ENCODE measurements at regions not wholly inside any gene's neighbourhood (a gene's known extent, or its start where the extent isn't known, plus 50 kb on each side); places are given as distances from the start of the nearest gene placed in this dataset.
"Not testable (repeated sequence)": the region's sequence is repeated elsewhere in the genome, so short reads cannot be mapped to it uniquely, and the experiment has no call there.

DNA sequence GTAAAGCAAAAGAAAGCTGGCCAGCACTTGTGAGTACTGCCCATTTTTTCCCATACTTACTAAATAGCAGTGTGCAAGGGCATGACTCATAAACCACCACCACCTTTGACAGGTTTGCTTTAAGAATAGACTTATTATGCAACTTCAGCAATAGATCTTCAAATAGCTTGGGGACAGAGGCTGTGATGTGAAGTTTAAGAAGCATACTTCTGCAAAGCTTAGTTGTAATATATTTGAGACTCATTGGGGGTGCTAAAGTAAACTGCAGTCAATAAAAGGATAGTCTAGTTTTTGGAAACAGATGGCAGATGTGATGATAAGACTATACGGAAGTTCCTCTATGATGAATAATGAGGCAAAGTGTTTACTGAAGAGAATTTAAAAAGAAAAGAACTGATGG lies 210.0 kb downstream of the PLA2G4A start:
- no peak for DNase-seq

DNA sequence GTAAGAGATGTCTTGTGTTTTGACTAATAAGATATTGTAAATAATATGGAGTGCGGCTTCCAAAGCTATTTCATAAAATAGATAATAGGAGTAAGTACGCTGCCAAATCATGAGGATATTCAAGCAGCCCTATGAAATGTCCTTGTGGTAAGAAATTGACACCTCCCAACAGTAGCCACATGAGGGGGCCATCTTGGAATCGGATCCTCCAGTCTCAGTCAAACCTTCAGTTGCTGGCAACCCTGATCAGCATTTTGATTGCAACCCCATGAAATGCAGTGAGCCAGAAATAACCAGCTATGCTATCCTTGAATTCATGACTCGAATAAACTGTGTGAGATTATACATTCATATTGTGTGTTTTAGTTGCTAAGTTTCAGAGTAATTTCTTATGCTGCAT lies 212.4 kb downstream of the PLA2G4A start:
- no peak for DNase-seq

DNA sequence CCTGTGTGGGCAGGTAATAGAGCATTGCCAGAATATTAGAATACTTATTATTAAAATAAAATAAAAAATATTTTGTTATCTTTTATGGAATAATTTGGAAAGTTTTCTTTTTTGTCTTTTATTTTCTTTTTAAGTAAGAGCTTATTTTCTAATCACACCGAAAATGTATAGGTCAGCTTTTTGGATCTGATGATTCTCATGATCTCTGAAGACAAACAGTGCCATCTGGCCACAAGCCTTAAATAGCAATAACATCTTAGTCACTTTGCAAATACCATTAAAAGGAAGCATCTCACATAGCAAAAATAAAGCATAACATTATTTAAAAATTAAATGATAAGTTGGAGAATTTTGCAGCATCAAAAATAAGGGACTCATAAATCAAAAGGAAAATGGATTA lies 213.8 kb downstream of the PLA2G4A start:
- no peak for DNase-seq

DNA sequence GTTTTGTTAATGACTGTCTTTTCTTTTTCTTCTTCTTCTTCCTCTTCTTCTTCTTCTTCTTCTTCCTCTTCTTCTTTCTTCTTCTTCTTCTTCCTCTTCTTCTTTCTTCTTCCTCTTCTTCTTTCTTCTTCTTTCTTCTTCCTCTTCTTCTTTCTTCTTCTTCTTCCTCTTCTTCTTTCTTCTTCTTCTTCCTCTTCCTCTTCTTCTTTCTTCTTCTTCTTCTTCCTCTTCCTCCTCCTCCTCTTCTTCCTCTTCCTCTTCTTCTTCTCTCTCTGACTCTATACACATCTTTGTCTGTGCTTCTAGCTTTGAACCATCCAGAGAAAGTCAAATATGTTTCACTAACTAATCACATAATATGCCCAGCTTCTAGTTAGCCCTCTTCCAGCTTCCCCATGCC lies 214.7 kb downstream of the PLA2G4A start:
- not testable (repeated sequence) for DNase-seq

DNA sequence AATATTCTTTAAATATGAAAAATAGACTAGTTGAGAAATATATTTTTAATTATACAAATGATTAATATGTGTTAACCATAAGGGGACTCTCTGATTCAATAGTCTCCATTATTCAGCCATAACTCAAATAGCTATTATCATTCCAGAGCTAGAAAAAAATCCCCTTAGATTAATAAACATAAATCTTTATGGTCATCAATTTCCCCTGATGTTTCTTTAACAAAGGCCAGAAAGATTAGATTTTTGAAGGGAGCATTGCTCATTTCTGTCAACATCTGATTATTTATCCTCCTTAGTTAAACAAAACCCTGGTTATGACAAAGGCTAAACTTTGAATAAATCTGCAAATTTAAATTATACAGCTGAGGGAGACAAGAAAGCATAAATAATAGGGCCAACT lies 215.7 kb downstream of the PLA2G4A start:
- DNase-seq, result no peak

DNA sequence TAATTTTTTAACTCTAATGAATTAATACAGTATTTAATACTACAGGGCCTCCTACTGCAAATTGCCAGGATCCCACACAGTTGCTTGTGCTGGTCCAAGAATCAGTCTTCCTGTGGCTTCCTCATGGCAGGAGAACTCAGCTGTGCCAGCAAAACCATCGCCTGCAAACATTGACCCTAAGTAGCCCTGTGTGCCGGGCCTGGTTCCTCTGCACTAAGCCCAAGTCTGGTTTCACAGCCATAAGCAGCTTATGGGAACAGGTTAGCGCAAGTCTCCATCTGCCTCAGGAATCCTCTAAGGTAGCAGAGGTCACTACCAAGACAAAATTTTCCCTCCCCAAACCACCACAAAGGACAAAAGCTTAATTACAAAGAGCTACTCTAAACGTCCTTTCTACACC lies 216.6 kb downstream of the PLA2G4A start:
- no peak for DNase-seq

DNA sequence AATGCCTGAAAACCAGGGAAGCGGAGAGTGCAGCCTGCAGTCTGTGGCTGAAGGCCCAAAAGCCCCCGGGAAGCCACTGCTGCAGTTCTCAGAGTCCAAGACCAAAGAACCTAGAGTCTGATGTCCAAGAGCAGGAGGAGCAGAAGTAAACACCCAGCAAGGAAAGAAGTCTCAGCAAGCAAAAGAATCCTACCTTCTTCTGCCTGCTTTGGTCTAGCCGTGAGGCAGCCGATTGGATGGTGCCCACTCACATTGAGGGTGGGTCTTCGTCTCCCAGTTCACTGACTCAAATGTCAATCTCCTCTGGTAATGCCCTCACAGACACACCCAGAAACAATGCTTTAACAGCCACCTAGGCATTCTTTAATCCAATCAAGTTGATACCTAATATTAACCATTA lies 217.5 kb downstream of the PLA2G4A start:
- no peak for DNase-seq

DNA sequence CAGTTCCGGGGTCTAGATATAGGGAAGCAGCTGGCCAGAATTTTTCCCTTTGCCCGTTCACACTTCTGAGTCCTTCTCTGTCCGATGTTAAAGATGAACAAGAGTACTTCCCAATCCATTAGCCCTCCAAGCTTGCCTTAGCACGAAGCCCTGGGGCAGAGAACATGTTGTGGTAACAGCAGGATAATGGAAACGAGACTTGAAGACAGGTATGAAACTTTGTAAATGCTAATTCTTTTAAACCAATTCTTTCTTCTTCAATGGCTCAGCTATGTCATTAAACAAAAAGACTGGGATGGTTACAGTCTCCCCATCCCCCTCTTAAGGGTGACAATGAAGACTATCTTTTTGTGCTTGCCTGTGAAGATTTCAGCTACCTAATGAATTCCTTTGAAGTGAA lies 218.5 kb downstream of the PLA2G4A start:
- DNase-seq, result no peak

DNA sequence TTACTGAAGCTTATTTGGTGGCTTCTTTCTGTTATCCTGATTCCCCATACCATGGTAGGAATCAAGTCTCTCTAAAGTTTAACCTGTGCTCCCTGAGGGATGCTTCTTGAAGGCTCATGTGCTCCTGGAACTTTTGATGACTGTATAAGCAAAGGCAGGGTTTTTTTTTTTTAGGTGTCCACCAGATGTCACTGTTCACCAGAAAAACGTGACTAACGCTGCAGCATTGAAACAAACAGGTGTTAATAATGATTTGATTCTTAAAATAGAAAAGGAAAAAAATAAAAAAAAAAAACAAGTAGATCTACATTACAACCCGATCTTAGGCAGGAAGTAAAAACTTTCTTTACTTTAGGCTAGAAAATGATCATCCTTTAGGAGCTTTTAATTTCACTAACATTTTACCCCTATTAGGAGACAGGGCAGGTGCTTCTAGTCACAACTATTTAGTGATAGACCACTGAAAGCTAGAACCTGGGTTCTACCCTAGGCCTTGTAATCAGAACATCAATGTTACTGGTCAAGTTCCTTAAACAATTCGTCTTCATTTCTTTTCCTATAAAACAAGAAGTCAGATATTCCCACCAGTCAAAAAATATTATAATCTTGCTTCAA lies 223.0 kb downstream of the PLA2G4A start:
- DNase-seq, result no peak

DNA sequence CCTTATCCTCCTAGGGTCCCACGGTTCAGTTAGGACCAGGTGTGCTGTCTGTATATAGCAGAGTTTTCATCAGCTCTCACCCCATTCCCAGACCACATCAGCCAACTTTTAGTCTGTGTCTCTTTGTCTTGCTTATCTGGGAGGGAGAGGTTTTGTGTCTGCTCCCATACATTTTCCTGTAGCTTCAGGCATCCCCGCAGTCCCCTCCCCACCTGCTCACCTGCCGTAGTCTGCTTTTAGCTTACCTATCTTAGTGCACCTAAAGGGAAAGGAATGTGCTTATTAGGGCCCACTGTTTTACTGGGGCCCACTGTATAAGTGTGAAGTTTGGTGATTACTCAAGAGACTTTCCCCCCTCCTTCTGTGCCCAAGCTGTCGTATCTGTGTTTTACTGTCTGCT lies 225.1 kb downstream of the PLA2G4A start:
- no peak for DNase-seq

DNA sequence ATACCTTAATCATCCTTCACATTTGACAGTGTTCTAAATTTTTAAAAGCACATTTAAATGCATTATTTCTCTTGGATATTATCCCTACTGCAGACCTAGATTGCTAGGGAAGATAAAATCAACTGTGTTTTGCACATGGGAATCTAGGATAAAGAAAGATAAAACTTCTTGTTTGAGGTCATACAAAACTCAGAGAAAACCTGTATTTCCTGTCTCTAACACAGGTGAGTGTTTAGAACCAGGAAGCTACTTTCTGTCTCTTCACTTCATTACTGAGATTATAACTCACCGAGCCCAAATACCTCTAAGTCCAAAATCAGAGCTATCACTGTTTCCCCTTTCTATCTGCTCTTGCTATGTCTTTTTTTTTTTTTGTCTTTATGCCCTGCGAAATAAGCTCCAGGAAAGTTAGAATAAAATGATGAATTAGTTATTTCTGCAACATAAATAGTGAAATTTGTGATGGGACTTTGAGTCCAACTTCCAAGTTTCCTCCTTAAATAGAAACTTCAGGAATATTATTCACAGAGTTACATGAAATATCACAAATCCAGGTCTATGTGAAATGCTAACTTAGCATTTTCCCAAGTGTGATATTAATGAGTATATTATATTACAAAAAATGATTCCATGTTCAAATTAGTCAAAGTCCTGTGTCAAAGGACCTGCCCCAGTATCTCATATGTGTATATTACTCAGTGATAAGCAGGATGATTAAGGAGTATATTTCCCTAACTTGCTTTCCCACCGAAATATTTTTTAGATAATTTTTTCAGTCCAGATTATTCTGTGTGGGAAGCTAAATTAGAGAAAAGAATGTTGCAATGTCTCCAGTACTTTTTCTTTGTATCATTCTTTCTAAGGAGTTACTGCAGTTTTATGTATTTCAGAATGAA lies 226.4 kb downstream of the PLA2G4A start:
- DNase-seq, result no peak

DNA sequence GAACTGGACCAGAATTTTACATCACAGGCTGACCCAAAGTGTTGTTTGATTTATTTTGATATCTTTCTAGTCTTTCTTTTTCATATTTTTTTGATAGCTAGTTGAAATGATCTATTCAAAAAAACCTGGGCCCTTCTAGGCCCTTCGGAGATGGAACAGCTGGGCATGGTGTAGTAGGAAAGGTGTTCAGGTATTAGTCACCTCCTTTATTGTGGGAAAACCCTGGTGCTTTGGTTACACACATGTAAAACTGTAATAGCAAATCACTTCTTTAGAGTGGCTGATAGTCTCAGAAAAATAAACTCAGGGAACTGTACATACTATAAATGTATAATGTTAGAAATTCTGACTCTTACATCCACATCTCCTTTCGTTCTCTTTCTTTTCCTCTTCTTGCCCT lies 234.5 kb downstream of the PLA2G4A start:
- DNase-seq, result no peak

DNA sequence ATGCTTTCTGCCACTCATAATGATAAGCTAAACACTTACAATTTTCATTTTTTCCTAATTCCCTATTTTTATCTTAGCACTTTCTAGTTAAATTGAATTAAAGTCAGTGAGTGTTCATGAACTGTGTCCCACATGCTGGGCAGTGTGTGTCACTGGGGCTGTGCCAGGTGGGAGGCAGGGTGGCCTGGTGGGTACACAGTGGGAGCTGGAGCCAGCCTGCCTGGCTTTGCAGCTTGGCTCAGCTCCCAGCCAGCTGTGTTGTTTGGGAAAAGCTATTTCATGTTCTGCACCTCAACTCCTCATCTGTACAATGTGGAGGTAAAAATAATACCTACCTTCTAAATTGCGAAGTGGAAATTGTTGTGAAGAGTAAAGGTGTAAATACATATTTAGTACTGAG lies 238.4 kb downstream of the PLA2G4A start:
- DNase-seq, result no peak

DNA sequence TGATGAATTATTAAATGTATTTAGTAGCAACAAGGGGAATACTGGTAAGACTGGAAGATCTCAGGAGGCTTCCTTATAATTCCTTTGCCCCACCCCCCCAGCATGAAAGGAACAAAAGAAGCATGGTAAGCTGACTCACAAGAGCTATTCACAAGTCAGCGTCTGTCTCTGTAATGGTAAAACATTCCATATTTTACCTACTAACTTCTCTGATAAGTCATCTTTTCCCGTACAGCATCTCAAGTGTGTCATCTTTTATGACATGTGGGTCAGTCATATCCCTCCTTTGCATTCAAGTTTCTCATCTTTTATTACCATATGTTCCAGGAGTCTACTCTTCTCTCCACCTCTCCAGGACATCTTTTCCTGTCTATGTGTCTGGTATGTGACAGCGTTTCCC lies 241.3 kb downstream of the PLA2G4A start:
- no peak for DNase-seq

DNA sequence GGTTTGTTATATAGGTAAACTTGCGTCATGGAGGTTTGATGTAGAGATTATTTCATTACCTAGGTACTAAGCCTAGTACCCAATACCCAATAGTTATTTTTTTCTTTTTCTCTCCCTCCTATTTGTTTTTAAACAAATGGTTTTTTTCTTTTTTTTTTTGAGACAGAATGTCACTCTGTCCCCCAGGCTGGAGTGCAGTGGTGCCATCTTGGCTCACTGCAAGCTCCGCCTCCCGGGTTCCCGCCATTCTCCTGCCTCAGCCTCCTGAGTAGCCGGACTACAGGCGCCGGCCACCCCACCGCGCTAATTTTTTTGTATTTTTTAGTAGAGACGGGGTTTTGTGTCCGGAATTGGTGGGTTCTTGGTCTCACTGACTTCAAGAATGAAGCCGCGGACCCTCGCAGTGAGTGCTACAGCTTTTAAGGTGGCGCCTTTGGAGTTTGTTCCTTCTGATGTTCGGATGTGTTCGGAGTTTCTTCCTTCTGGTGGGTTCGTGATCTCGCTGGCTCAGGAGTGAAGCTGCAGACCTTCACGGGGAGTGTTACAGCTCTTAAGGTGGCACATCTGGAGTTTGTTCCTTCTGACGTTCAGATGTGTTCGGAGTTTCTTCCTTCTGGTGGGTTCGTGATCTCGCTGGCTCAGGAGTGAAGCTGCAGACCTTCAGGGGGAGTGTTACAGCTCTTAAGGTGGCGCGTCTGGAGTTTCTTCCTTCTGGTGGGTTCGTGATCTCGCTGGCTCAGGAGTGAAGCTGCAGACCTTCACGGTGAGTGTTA lies 243.7 kb downstream of the PLA2G4A start:
- DNase-seq, result peak; percentile 23

DNA sequence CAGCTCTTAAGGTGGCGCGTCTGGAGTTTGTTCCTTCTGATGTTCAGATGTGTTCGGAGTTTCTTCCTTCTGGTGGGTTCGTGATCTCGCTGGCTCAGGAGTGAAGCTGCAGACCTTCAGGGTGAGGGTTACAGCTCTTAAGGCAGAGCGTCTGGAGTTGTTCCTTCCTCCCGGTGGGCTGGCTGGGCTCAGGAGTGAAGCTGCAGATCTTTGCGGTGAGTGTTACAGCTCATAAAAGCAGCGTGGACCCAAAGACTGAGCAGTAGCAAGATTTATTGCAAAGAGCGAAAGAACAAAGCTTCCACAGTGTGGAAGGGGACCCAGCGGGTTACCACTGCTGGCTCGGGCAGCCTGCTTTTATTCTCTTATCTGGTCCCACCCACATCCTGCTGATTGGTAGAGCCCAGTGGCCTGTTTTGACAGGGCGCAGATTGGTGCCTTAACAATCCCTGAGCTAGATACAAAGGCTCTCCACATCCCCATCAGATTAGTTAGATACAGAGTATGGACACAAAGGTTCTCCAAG lies 244.3 kb downstream of the PLA2G4A start:
- DNase-seq, result peak; percentile 23

DNA sequence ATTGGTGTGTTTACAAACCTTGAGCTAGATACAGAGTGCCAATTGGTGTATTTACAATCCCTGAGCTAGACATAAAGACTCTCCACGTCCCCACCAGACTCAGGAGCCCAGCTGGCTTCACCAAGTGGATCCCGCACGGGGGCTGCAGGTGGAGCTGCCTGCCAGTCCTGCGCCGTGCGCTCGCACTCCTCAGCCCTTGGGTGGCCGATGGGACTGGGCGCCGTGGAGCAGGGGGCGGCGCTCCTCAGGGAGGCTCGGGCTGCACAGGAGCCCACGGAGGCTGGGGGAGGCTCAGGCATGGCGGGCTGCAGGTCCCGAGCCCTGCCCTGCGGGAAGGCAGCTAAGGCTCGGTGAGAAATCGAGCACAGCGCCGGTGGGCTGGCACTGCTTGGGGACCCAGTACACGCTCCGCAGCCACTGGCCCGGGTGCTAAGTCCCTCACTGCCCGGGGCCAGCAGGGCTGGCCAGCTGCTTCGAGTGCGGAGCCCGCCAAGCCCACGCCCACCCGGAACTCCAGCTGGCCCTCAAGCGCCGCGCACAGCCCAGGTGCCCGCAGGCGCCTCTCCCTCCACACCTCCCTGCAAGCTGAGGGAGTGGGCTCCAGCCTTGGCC lies 245.0 kb downstream of the PLA2G4A start:
- not testable (repeated sequence) for DNase-seq

DNA sequence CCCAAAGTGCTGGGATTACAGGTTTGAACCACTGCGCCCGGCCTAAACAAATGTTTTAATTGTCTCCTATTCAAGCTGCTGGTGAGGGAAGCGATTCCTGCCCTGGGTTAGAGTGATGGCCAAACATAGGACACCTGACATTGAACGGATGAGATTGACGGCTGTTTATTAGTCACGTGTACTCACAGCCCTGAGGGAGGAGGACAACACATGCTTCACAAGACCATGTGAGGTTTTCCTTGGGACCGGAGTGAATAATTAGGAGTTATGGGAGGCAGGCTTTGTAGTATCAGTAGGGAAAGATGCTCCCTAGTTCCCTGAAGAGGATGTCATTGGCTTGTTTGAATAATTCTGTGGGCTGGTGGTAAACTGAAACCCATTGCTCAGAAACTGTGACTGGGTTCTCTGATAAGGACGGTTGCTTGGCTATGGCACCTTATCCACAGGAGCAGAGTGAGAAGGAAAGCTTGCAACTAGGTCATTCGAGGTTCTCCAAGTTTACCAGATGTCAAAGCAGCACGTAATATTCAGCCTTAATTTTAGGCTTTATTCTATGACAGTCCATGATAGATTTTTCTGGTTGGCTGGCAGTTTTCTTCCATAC lies 245.8 kb downstream of the PLA2G4A start:
- DNase-seq, result no peak

DNA sequence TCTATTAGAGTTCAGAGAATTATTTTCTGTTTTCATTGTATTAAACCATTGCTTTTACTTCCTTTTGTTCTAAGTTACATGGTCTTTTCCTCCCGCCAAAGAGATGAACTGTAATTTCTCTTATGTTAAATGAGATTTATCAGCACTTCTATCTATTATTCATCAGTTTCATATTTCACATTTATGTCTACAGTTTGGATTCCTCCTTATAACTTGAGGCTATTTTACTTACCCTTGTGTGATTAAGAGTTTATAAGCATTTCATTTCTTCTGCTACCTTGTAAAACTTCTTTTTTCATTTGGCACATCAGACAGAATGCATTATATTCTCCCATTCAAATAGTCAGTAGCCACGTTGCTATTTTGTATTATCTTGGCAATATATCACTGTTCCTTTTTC lies 248.2 kb downstream of the PLA2G4A start:
- DNase-seq, result no peak

DNA sequence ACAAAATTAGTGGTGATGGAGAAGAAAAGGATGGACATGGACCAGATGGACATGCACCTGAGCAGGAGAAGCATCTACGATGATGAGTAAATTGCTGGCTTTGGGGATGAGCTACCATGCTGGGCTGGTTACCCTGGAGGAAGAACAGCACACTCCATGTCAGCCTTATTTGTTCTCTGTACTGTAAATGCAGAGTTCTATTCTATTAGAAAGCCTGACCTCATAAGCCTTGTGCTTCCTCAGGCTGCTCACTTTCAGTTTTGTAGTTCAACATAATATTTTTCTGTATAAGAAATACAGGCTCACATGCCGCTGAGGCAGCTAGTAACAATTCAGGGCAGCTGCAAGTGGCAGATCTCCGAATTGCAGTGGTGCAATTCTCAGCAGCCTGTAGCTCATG lies 249.6 kb downstream of the PLA2G4A start:
- DNase-seq, result no peak

DNA sequence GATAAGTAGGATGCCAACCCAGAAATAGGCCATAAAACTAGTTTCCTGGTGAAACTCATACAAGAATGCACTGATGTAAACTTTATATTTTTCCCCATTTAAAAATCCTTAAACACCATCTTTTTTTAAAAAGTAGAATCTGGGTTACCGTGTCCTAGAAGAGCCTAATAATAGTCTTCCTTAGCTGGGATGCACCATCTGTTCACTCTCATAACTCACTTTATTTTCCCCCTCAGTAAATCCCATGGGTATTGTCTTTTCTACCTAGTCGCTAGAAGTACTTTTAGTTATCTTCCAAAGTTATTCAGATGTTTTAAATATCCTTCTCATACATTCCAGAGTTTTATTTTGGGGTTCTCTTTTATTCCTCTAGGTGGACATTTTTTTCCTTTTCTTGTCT lies 250.2 kb downstream of the PLA2G4A start:
- DNase-seq, result no peak

DNA sequence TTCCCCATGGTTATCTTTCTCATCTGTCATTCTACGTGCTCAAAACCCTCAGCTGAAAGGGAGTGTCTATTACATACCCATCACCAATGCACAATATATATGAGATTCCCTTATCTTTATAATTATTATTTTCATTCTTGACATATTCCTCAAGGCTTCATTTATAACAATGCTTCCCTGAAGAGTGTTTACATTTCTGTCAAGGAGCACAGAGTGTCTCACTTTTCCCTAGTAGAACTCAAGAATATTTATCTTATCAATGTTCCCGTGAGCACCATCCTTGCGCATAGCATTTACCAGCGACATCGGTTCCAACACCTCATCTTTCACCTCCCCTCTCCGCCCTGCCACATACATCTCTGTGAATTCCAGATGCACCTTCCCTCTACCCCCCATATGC lies 250.6 kb downstream of the PLA2G4A start:
- no peak for DNase-seq

DNA sequence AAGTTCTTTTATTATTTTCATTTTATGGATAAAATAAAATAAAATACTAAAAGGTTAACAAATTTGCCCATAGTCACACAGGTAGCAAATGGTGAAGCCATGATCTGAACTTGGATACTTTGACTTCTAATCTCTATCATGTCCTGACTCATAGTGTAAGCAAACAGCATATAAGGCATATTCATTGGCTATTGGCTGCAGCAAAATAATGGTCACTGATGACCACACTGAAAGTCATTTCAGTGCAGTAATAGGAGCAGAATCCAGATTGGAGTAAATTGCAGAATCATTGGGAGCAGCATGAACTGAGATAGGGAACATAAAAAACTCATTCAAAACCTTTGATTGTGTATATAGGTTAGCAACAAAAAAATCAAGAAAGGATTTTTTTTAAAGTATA lies 262.9 kb downstream of the PLA2G4A start:
- no peak for DNase-seq
